Brain microvascular endothelial cell (primary cell): ENCODE measurements at regions not wholly inside any gene's neighbourhood (a gene's known extent, or its start where the extent isn't known, plus 50 kb on each side); places are given as distances from the start of the nearest gene placed in this dataset.
"Not testable (repeated sequence)": the region's sequence is repeated elsewhere in the genome, so short reads cannot be mapped to it uniquely, and the experiment has no call there.

Experiments
- DNase-seq: peaks from one replicate; pipeline ENCODE4 v3.0.0-alpha.2; 2020
- H3K27ac ChIP-seq: fragments of 250-450 bp; sonication (Bioruptor Pico); 2 replicates; pipeline ENCODE4 v1.5.1; 2020; ENCODE audit warnings: mild to moderate bottlenecking, moderate library complexity
- H3K27me3 ChIP-seq: fragments of 250-450 bp; sonication (Bioruptor Pico); replicated peaks from 2 replicates; pipeline ENCODE4 v1.5.1; 2020; ENCODE audit warnings: mild to moderate bottlenecking
- H3K36me3 ChIP-seq: fragments of 250-450 bp; sonication (Bioruptor Pico); replicated peaks from 2 replicates; pipeline ENCODE4 v1.5.1; 2020; ENCODE audit warnings: mild to moderate bottlenecking
- H3K4me3 ChIP-seq: 2 replicates; pipeline ENCODE4 v1.5.1; 2011; ENCODE audit warnings: low read depth, mild to moderate bottlenecking, control low read depth, low read length, moderate library complexity
- CTCF ChIP-seq: IDR thresholded peaks from 2 replicates; pipeline ENCODE4 v1.5.1; 2011; ENCODE audit warnings: low read depth, mild to moderate bottlenecking, moderate library complexity, low read length, control low read depth, inconsistent platforms; ENCODE audit errors: missing control alignments
- in situ Hi-C: cut with HindIII; loops from 2 replicates; pipeline ENCODE4 v1.10.0; 2017; ENCODE audit warnings: low sequenced_read_pairs, low pct_ligation_motif_present

GRCh38 chr18:72986103-72986502 is 118.3 kb upstream of the NETO1 start:
- no peak for TF ChIP-seq CTCF
- H3K36me3 ChIP-seq: no peaks in the 10 kb centered on the region
- H3K27ac ChIP-seq: no peak overlapping the region
- no peaks in the 10 kb centered on the region for H3K27me3 ChIP-seq
- H3K4me3 ChIP-seq: no peak overlapping the region
- in situ Hi-C loops: no loop called here
- no peak for DNase-seq

- no peaks in the 10 kb centered on the region for H3K27me3 ChIP-seq
- no peak overlapping the region for H3K27ac ChIP-seq
- H3K4me3 ChIP-seq: no peak overlapping the region
- in situ Hi-C loops: no loop called here
- no peak for TF ChIP-seq CTCF
- no peak for DNase-seq
- H3K36me3 ChIP-seq: no peaks in the 10 kb centered on the region
Measured at GRCh38 chr18:72985686-72986085, 117.9 kb upstream of the NETO1 start.

- Histone ChIP-seq H3K27me3 (no peaks in the 10 kb centered on the region), H3K36me3 (no peaks in the 10 kb centered on the region), H3K4me3 (no peak overlapping the region), H3K27ac (no peak overlapping the region)
- no peak for TF ChIP-seq CTCF
- DNase-seq: no peak
- in situ Hi-C loops: no loop called here
Measured at GRCh38 chr18:72984290-72984689, 116.5 kb upstream of the NETO1 start.

- Histone ChIP-seq H3K36me3 (no peaks in the 10 kb centered on the region), H3K4me3 (no peak overlapping the region), H3K27me3 (no peaks in the 10 kb centered on the region), H3K27ac (no peak overlapping the region)
- no peak for TF ChIP-seq CTCF
- in situ Hi-C loops: no loop called here
- DNase-seq: no peak
Measured at GRCh38 chr18:72973841-72974240, 106.1 kb upstream of the NETO1 start.

- in situ Hi-C loops: no loop called here
- Histone ChIP-seq H3K4me3 (no peak overlapping the region), H3K27me3 (no peaks in the 10 kb centered on the region), H3K36me3 (no peaks in the 10 kb centered on the region), H3K27ac (no peak overlapping the region)
- TF ChIP-seq CTCF: no peak
- no peak for DNase-seq
Measured at GRCh38 chr18:72965616-72966015, 97.8 kb upstream of the NETO1 start.

GRCh38 chr18:72958195-72958594 is 90.4 kb upstream of the NETO1 start:
- DNase-seq, H3K4me3 ChIP-seq, H3K27ac ChIP-seq, in situ Hi-C loops, H3K27me3 ChIP-seq, H3K36me3 ChIP-seq: not testable (repeated sequence)
